HEK293 (cell line): ENCODE measurements at regions not wholly inside any gene's neighbourhood (a gene's known extent, or its start where the extent isn't known, plus 50 kb on each side); places are given as distances from the start of the nearest gene placed in this dataset.
A peak's percentile ranks its signal among the peaks of the same experiment; 100 is the strongest.

Experiments used
- CTCF ChIA-PET: fragments of 350-600 bp; formaldehyde crosslinking; extraction: SDS; loops from one replicate; lab custom pipeline; 2021; ENCODE audit warnings: antibody characterized with exemption; lab: Yijun Ruan, JAX
- POLR2A ChIA-PET: fragments of 300-600 bp; formaldehyde crosslinking; extraction: SDS; loops from one replicate; lab custom pipeline; 2020; ENCODE audit warnings: antibody characterized with exemption, inconsistent platforms; lab: Yijun Ruan, JAX
- H3K27ac ChIP-seq: fragments of 200-500 bp; sonication (Bioruptor generic); 2 replicates; pipeline ENCODE4 v1.5.1; 2014; ENCODE audit warnings: low read depth, low read length, control low read depth, inconsistent platforms; ENCODE audit errors: extremely low read depth
- H3K36me3 ChIP-seq, 2 experiments: fragments of 200-500 bp in 1 of 2; sonication (Bioruptor generic) in 1 of 2; 1 replicate in 1 of 2; 2 replicates in 1 of 2; pipeline ENCODE4 v1.5.1; 2014 to 2017; ENCODE audit warnings: inconsistent platforms in 2 of 2, low read length in 2 of 2; ENCODE audit not compliant: control insufficient read depth in 2 of 2, insufficient read depth in 1 of 2
- H3K4me1 ChIP-seq: fragments of 200-500 bp; sonication (Bioruptor generic); 2 replicates; pipeline ENCODE4 v1.5.1; 2014; ENCODE audit warnings: mild to moderate bottlenecking, low read length, inconsistent platforms; ENCODE audit not compliant: control insufficient read depth, insufficient read depth
- H3K4me3 ChIP-seq: 2 replicates; pipeline ENCODE4 v1.5.1; 2011; ENCODE audit warnings: low read depth, mild to moderate bottlenecking, control low read depth, low read length, moderate library complexity
- H3K9me3 ChIP-seq: fragments of 200-500 bp; sonication (Bioruptor generic); 2 replicates; pipeline ENCODE4 v1.5.1; 2014; ENCODE audit warnings: low read depth, low read length, inconsistent platforms; ENCODE audit not compliant: control insufficient read depth, insufficient read depth
- AEBP2 ChIP-seq: fragments of 450-650 bp; formaldehyde crosslinking; IDR thresholded peaks from 2 replicates; pipeline ENCODE4 v1.5.1; 2016; ENCODE audit warnings: missing biosample characterization, missing genetic modification characterization, borderline replicate concordance
- HOXC10 ChIP-seq: sonication (generic); formaldehyde crosslinking; IDR thresholded peaks from 2 replicates; pipeline ENCODE4 v1.8.1; 2023; ENCODE audit warnings: mild to moderate bottlenecking, missing genetic modification reagents
- KLF10 ChIP-seq: fragments of 450-650 bp; IDR thresholded peaks from 2 replicates; pipeline ENCODE4 v1.5.1; 2018; ENCODE audit warnings: missing biosample characterization, mild to moderate bottlenecking, missing genetic modification characterization
- KLF17 ChIP-seq: fragments of 450-650 bp; formaldehyde crosslinking; IDR thresholded peaks from 2 replicates; pipeline ENCODE4 v1.5.1; 2016; ENCODE audit warnings: missing biosample characterization, missing genetic modification characterization
- KLF7 ChIP-seq: fragments of 450-650 bp; formaldehyde crosslinking; IDR thresholded peaks from 2 replicates; pipeline ENCODE4 v1.5.1; 2016; ENCODE audit warnings: missing biosample characterization, missing genetic modification characterization, borderline replicate concordance
- TRIM28 ChIP-seq: IDR thresholded peaks from 2 replicates; pipeline ENCODE4 v1.6.1; 2011; ENCODE audit warnings: low read length, control low read depth, borderline replicate concordance
- TSHZ1 ChIP-seq: fragments of 450-650 bp; formaldehyde crosslinking; IDR thresholded peaks from 2 replicates; pipeline ENCODE4 v1.5.1; 2016; ENCODE audit warnings: missing biosample characterization, missing genetic modification characterization, borderline replicate concordance
- YY2 ChIP-seq: fragments of 450-650 bp; formaldehyde crosslinking; IDR thresholded peaks from 2 replicates; pipeline ENCODE4 v1.5.1; 2016; ENCODE audit warnings: missing biosample characterization, missing genetic modification characterization
- ZBTB26 ChIP-seq: fragments of 450-650 bp; formaldehyde crosslinking; optimal IDR thresholded peaks from 2 replicates; pipeline ENCODE3; 2016; ENCODE audit warnings: missing biosample characterization, mild to moderate bottlenecking, missing genetic modification characterization
- ZNF114 ChIP-seq: fragments of 450-650 bp; formaldehyde crosslinking; IDR thresholded peaks from 2 replicates; pipeline ENCODE4 v1.5.0; 2017; ENCODE audit warnings: missing biosample characterization, missing genetic modification characterization
- ZNF132 ChIP-seq: fragments of 450-650 bp; formaldehyde crosslinking; IDR thresholded peaks from 2 replicates; pipeline ENCODE4 v1.5.1; 2017; ENCODE audit warnings: missing biosample characterization, missing genetic modification characterization, borderline replicate concordance
- ZNF174 ChIP-seq: fragments of 450-650 bp; formaldehyde crosslinking; IDR thresholded peaks from 2 replicates; pipeline ENCODE4 v1.5.0; 2017; ENCODE audit warnings: missing biosample characterization, mild to moderate bottlenecking, missing genetic modification characterization
- ZNF214 ChIP-seq: fragments of 450-650 bp; formaldehyde crosslinking; IDR thresholded peaks from 2 replicates; pipeline ENCODE4 v1.5.1; 2017; ENCODE audit warnings: missing biosample characterization, mild to moderate bottlenecking, missing genetic modification characterization, borderline replicate concordance
- ZNF223 ChIP-seq: fragments of 450-650 bp; formaldehyde crosslinking; IDR thresholded peaks from 2 replicates; pipeline ENCODE4 v1.5.1; 2016; ENCODE audit warnings: missing biosample characterization, missing genetic modification characterization
- ZNF302 ChIP-seq: fragments of 450-650 bp; formaldehyde crosslinking; IDR thresholded peaks from 2 replicates; pipeline ENCODE4 v1.5.1; 2016; ENCODE audit warnings: missing biosample characterization, missing genetic modification characterization, low read depth
- ZNF354C ChIP-seq: fragments of 450-650 bp; formaldehyde crosslinking; IDR thresholded peaks from 2 replicates; pipeline ENCODE4 v1.5.1; 2016; ENCODE audit warnings: missing biosample characterization, missing genetic modification characterization, low read depth, borderline replicate concordance
- ZNF366 ChIP-seq: fragments of 450-650 bp; formaldehyde crosslinking; conservative IDR thresholded peaks from 2 replicates; pipeline ENCODE4 v1.5.1; 2016; ENCODE audit warnings: missing biosample characterization, missing genetic modification characterization
- ZNF398 ChIP-seq: fragments of 450-650 bp; formaldehyde crosslinking; IDR thresholded peaks from 2 replicates; pipeline ENCODE4 v1.5.1; 2017; ENCODE audit warnings: missing biosample characterization, missing genetic modification characterization
- ZNF513 ChIP-seq: fragments of 450-650 bp; IDR thresholded peaks from 2 replicates; pipeline ENCODE4 v1.5.1; 2018; ENCODE audit warnings: missing biosample characterization, missing genetic modification characterization
- ZNF555 ChIP-seq: fragments of 450-650 bp; formaldehyde crosslinking; conservative IDR thresholded peaks from 2 replicates; pipeline ENCODE4 v1.5.1; 2017; ENCODE audit warnings: missing biosample characterization, mild to moderate bottlenecking, missing genetic modification characterization, inconsistent platforms
- ZSCAN4 ChIP-seq: fragments of 450-650 bp; formaldehyde crosslinking; IDR thresholded peaks from 2 replicates; pipeline ENCODE4 v1.5.1; 2017; ENCODE audit warnings: missing biosample characterization, missing genetic modification characterization

GRCh38 chr12:124515981-124516380, 51.4 kb downstream of the NCOR2 start:
- TF ChIP-seq KLF10 (tag by site-specific recombination) = no peak
- no peak for TF ChIP-seq ZNF555 (tag by site-specific recombination)
- TF ChIP-seq AEBP2 (tag by site-specific recombination) = no peak
- no peak for TF ChIP-seq ZNF302
- no peak for TF ChIP-seq HOXC10
- TF ChIP-seq ZNF132 (tag by site-specific recombination) = no peak
- TF ChIP-seq ZNF398 (tag by site-specific recombination) = no peak
- TF ChIP-seq ZSCAN4 (tag by site-specific recombination) = no peak
- TF ChIP-seq KLF7 (tag by site-specific recombination) = no peak
- no peak for TF ChIP-seq ZNF174 (tag by site-specific recombination)
- TF ChIP-seq ZNF114 (tag by site-specific recombination) = no peak
- TF ChIP-seq KLF17 (tag by site-specific recombination) = no peak
- no peak for TF ChIP-seq TSHZ1 (tag by site-specific recombination)
- ChIA-PET CTCF (interaction anchor here (1.3 to 1.6 kb wide), 2 partner anchors 250 to 252 kb away, joined by 4 to 6 read pairs; no protein-coding TSS in a partner anchor), POLR2A (no interaction called here)
- H3K9me3 ChIP-seq = no peaks in the 10 kb centered on the region
- H3K4me1 ChIP-seq = peaks cover 25% of the 10 kb centered on the region
- H3K27ac ChIP-seq = no peak overlapping the region
- no peak overlapping the region for H3K4me3 ChIP-seq
- peaks cover 0 to 12% of the 10 kb centered on the region in 2 experiments; a peak in 2 of 3 replicates for H3K36me3 ChIP-seq

GRCh38 chr12:124514996-124515932, 52.1 kb downstream of the NCOR2 start:
- CTCF ChIA-PET = no interaction called here
- Histone ChIP-seq H3K36me3 (peaks cover 0 to 12% of the 10 kb centered on the region in 2 experiments; a peak in 2 of 3 replicates), H3K4me1 (peaks cover 29% of the 10 kb centered on the region), H3K27ac (no peak overlapping the region), H3K9me3 (no peaks in the 10 kb centered on the region), H3K4me3 (no peak overlapping the region)
- POLR2A ChIA-PET = no interaction called here
- TF ChIP-seq ZNF513 (no peak), ZNF354C (tag by site-specific recombination) (no peak), ZNF214 (no peak), YY2 (tag by site-specific recombination) (no peak), ZBTB26 (tag by site-specific recombination) (peak; percentile 25), ZNF223 (tag by site-specific recombination) (no peak), ZNF366 (no peak), TRIM28 (no peak)
